IPS DF 6.9 (cell line): ENCODE measurements at regions not wholly inside any gene's neighbourhood (a gene's known extent, or its start where the extent isn't known, plus 50 kb on each side); places are given as distances from the start of the nearest gene placed in this dataset.

Experiments
- DNase-seq: peaks from one replicate; pipeline ENCODE4 v3.0.0-alpha.2; 2013; ENCODE audit warnings: low read depth, low spot score
- H3K27ac ChIP-seq: one replicate; pipeline ENCODE4 v1.5.1; 2013; ENCODE audit warnings: low read length, control low read depth
- H3K27me3 ChIP-seq: 2 replicates; pipeline ENCODE4 v1.6.1; 2013; ENCODE audit warnings: mild to moderate bottlenecking, low read length; ENCODE audit not compliant: control insufficient read depth, insufficient read depth
- H3K36me3 ChIP-seq: 2 replicates; pipeline ENCODE4 v1.6.1; 2013; ENCODE audit warnings: low read length; ENCODE audit not compliant: control insufficient read depth, insufficient read depth
- H3K4me1 ChIP-seq: 2 replicates; pipeline ENCODE4 v1.6.1; 2013; ENCODE audit warnings: low read length; ENCODE audit not compliant: control insufficient read depth, insufficient read depth
- H3K4me3 ChIP-seq: 2 replicates; pipeline ENCODE4 v1.5.1; 2013; ENCODE audit warnings: mild to moderate bottlenecking, low read length
- H3K9me3 ChIP-seq: 2 replicates; pipeline ENCODE4 v1.6.1; 2013; ENCODE audit warnings: low read length, inconsistent platforms; ENCODE audit not compliant: control insufficient read depth, insufficient read depth
- WGBS: extraction: QIAGEN DNeasy Blood & Tissue Kit; methylation state at CpG from one replicate; pipeline ENCODE4 v1.1.7; 2013; ENCODE audit warnings: mixed read lengths, missing lambda C conversion rate; ENCODE audit not compliant: insufficient read length, insufficient coverage; 5-methylcytosine and 5-hydroxymethylcytosine counted together

- Histone ChIP-seq H3K27ac (no peak overlapping the region), H3K36me3 (no peaks in the 10 kb centered on the region), H3K9me3 (no peaks in the 10 kb centered on the region), H3K4me3 (no peak overlapping the region), H3K4me1 (no peaks in the 10 kb centered on the region), H3K27me3 (no peaks in the 10 kb centered on the region)
- no CpG with 5 or more reads among the region's 4 CpGs for WGBS
- no peak for DNase-seq
These were observed 1300.1 kb upstream of the ACO1 start for GRCh38 chr9:31084350-31084749.

DNA sequence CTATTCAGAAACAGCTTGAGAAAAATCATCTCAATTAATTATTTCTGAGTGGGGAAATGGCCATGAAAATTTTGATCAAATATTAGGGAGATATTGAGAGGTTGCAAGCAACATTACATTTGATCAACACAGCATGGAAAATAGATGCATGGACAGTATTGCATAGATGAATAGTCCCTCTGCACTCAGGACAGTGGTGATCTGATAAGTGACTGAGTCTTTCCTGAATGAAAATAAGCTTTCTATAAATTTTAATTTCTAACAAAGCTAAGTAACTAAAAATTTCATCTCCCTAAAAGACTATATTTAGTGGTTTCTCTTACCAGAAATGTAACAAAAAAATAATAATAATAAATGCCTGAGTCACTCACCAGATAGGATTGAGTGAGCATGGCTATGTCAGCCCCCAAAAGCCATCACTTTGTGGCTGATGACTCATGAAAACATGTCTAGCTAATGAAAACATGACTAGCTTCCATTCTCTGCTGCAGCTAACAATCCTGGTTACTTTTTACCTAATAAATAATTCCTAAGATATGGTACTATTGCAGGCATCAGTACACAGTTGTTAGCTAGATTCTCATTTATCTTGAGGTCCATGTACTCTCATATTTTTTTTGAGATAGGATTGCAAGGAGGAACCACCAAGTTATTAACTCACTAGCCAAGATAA is 1294.8 kb upstream of the ACO1 start:
- Histone ChIP-seq H3K27ac (no peak overlapping the region), H3K36me3 (no peaks in the 10 kb centered on the region), H3K27me3 (no peaks in the 10 kb centered on the region), H3K4me3 (no peak overlapping the region), H3K9me3 (no peaks in the 10 kb centered on the region), H3K4me1 (no peaks in the 10 kb centered on the region)
- no peak for DNase-seq

- Histone ChIP-seq H3K36me3 (no peaks in the 10 kb centered on the region), H3K9me3 (no peaks in the 10 kb centered on the region), H3K4me3 (no peak overlapping the region), H3K4me1 (no peaks in the 10 kb centered on the region), H3K27ac (no peak overlapping the region), H3K27me3 (no peaks in the 10 kb centered on the region)
- no CpG with 5 or more reads among the region's 1 CpG for WGBS
- no peak for DNase-seq
These were observed 1284.1 kb upstream of the ACO1 start for GRCh38 chr9:31100311-31100710.

GRCh38 chr9:31103836-31104235 is 1280.6 kb upstream of the ACO1 start:
- no peaks in the 10 kb centered on the region for H3K9me3 ChIP-seq
- no peaks in the 10 kb centered on the region for H3K27me3 ChIP-seq
- H3K4me3 ChIP-seq, result no peak overlapping the region
- DNase-seq, result no peak
- H3K36me3 ChIP-seq, result no peaks in the 10 kb centered on the region
- no peak overlapping the region for H3K27ac ChIP-seq
- H3K4me1 ChIP-seq, result no peaks in the 10 kb centered on the region

- no CpG with 5 or more reads among the region's 4 CpGs for WGBS
- no peaks in the 10 kb centered on the region for H3K36me3 ChIP-seq
These were observed 1280.2 kb upstream of the ACO1 start for GRCh38 chr9:31104249-31104648.

DNA sequence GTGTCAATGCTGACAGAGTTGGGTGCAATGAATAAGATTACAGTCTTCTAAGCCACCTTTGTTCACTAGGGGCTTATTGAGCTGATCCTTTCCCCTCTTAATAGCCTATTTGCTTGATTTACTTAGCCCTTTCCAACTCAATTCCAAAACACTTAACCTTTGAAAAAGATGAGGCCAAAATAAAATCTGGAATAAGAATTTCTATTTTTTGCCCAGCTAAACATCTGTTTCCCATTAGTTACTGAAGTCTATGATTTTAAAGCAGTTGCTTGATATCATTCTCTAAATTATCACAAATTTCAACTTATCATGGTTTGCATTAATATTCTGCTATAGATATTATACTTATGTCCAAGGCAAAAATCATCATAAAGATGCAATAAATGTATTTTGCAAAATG is 1272.0 kb upstream of the ACO1 start:
- no peaks in the 10 kb centered on the region for H3K36me3 ChIP-seq
- no peak overlapping the region for H3K4me3 ChIP-seq
- no peak overlapping the region for H3K27ac ChIP-seq
- H3K27me3 ChIP-seq, result no peaks in the 10 kb centered on the region
- H3K9me3 ChIP-seq, result no peaks in the 10 kb centered on the region
- DNase-seq, result no peak
- no peaks in the 10 kb centered on the region for H3K4me1 ChIP-seq

More at GRCh38 chr9:31104249-31104648, 1280.2 kb upstream of the ACO1 start:
- DNase-seq, result no peak
- Histone ChIP-seq H3K27ac (no peak overlapping the region), H3K4me1 (no peaks in the 10 kb centered on the region), H3K27me3 (no peaks in the 10 kb centered on the region), H3K4me3 (no peak overlapping the region), H3K9me3 (no peaks in the 10 kb centered on the region)

DNA sequence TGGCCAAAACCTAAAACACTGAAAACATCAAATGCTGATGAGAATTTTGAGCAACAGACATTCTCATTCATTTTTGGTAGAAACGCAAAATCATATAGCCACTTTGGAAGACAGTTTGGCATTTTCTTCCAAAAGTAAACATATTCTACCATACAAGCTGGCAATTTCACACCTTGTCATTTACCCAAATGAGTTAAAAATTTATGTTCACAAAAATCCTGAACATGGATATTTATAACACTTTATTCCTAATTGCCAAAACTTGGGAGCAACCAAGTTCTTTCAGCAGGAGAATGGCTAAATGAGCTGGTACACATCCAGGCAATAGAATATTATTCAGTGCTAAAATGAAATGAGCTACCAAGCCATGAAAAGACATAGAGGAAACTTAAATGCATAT is 1270.1 kb upstream of the ACO1 start:
- DNase-seq, result no peak
- no CpG with 5 or more reads among the region's 1 CpG for WGBS
- no peaks in the 10 kb centered on the region for H3K9me3 ChIP-seq
- no peak overlapping the region for H3K4me3 ChIP-seq
- no peaks in the 10 kb centered on the region for H3K36me3 ChIP-seq
- H3K27me3 ChIP-seq, result no peaks in the 10 kb centered on the region
- no peaks in the 10 kb centered on the region for H3K4me1 ChIP-seq
- no peak overlapping the region for H3K27ac ChIP-seq

- no peaks in the 10 kb centered on the region for H3K27me3 ChIP-seq
- no peak overlapping the region for H3K4me3 ChIP-seq
- no peaks in the 10 kb centered on the region; the same call in 1 of the 2 replicates for H3K36me3 ChIP-seq
- no peaks in the 10 kb centered on the region; the same call in none of the 2 replicates for H3K9me3 ChIP-seq
- no peak overlapping the region for H3K27ac ChIP-seq
- H3K4me1 ChIP-seq, result no peaks in the 10 kb centered on the region
- no CpG with 5 or more reads among the region's 5 CpGs for WGBS
- no peak for DNase-seq
These were observed 1264.5 kb upstream of the ACO1 start for GRCh38 chr9:31119890-31120454.

GRCh38 chr9:31124389-31124788 is 1260.1 kb upstream of the ACO1 start:
- no peak overlapping the region for H3K4me3 ChIP-seq
- H3K4me1 ChIP-seq, result no peaks in the 10 kb centered on the region
- WGBS, result no CpG with 5 or more reads among the region's 1 CpG
- DNase-seq, result no peak
- no peaks in the 10 kb centered on the region; the same call in none of the 2 replicates for H3K9me3 ChIP-seq
- H3K27ac ChIP-seq, result no peak overlapping the region
- no peaks in the 10 kb centered on the region; the same call in 1 of the 2 replicates for H3K36me3 ChIP-seq
- H3K27me3 ChIP-seq, result no peaks in the 10 kb centered on the region

DNA sequence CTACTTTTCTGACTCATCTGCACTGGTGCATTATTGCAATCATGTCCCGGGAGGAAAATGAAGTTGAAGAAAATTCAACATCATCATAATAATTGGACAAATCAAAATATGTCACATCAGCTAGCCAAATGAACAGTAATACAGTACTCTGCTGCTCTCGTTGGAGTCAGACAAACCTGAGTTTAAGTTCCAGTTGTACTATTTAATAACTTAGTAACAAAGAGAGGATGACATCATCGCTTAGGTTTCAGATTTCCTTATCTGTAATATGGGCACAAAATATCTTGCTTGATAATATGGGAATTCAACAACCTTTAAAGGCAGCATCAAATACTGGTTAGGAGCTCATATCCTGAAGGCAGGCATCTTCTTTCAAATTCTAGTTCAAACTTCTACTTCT is 1248.9 kb upstream of the ACO1 start:
- WGBS, result no CpG with 5 or more reads among the region's 3 CpGs
- Histone ChIP-seq H3K4me3 (no peak overlapping the region), H3K27me3 (no peaks in the 10 kb centered on the region), H3K4me1 (no peaks in the 10 kb centered on the region), H3K27ac (no peak overlapping the region), H3K36me3 (no peaks in the 10 kb centered on the region), H3K9me3 (no peaks in the 10 kb centered on the region; the same call in 1 of the 2 replicates)
- DNase-seq, result no peak

- no CpG with 5 or more reads among the region's 2 CpGs for WGBS
- H3K36me3 ChIP-seq, result no peaks in the 10 kb centered on the region
- no peaks in the 10 kb centered on the region for H3K27me3 ChIP-seq
- no peak overlapping the region for H3K27ac ChIP-seq
- H3K4me1 ChIP-seq, result no peaks in the 10 kb centered on the region
- H3K9me3 ChIP-seq, result no peaks in the 10 kb centered on the region; the same call in 1 of the 2 replicates
- no peak overlapping the region for H3K4me3 ChIP-seq
- DNase-seq, result no peak
These were observed 1247.9 kb upstream of the ACO1 start for GRCh38 chr9:31136524-31136923.
